ENCODE measurements at regions not wholly inside any gene's neighbourhood (a gene's known extent, or its start where the extent isn't known, plus 50 kb on each side); places are given as distances from the start of the nearest gene placed in this dataset.
A peak's percentile ranks its signal among the peaks of the same experiment; 100 is the strongest.
"Not testable (repeated sequence)": the region's sequence is repeated elsewhere in the genome, so short reads cannot be mapped to it uniquely, and the experiment has no call there.

DNA sequence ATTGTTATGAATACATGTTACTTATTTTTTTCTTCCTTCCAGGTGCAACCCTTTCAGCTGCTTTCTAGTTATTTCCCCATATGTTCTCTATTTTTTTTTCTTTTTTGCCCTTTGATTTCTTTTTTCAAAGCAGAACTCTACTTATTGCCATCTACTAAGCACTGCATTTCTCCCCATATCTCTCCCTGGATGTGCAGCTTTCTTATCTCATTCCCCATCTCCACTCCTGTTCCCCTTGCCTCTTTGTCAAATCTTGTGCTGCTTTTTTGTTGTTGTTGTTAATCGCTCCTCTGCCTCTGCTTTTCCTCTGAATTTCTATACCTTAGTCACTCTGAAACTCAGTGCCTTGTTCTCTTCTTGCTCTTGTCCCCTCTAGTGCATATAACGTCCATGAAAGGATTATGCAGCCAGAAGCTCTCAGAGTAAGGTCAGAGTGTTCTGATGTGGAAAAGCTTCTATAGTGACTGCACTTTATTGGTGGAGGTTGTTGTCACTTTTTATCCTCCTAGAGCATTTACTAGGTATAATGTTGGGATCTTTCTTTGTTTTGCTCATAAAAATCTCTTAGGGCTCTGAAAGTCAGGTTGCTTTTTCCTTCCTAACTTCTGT lies 51.1 kb upstream of the JADE1 start:
- no peak for DNase-seq

GRCh38 chr4:128757712-128758111 lies 51.8 kb upstream of the JADE1 start:
- DNase-seq = no peak

DNA sequence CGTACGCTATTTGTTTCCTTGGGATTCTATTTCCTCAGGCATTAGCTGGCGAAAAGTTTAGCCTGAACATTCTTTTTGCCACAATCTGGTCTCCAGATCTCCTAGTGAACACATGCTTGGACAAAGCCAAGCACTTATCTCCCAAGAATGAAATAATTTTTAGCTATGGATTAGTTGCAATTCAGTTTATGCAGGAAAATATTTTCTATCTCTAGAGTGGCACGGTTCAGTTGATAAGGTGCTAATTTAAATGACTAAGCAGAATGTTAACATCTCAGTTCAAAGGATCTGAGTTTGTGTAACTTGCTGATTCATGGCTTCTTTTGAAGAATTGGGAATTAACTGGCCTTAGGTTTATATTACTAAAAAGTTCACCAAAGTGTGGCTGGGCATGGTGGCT lies 58.1 kb upstream of the JADE1 start:
- DNase-seq = no peak

DNA sequence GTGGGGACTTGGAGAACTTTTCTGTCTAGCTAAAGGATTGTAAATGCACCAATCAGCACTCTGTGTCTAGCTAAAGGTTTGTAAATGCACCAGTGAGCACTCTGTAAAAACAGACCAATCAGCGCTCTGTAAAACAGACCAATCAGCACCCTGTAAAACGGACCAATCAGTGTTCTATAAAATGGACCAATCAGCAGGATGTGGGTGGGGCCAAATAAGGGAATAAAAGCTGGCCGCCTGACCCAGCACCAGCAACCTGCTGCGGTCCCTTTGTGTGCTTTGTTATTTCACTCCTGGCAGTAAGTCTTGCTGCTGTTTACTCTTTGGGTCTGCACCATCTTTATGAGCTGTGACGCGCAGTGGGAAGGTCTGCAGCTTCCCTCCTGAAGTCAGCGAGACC lies 67.8 kb upstream of the JADE1 start:
- DNase-seq = not testable (repeated sequence)

- no peak for DNase-seq
These were observed 72.4 kb upstream of the JADE1 start for GRCh38 chr4:128737098-128737513.

DNA sequence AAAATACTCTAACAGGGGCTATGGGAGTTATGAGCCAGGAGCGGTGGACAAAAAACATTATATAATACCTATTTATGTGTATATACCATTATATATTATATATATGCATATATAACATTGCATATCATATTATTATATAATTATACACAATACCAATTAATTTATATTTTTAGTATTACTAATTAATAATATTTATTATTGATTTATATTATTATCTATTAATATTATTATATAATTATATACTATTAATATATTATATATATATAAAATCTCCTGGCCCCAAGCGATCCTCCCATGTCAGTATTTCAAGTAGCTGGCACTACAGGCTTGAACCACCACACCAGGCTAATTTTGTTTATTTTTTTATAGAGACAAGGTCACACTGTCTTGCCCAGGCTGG lies 73.8 kb upstream of the JADE1 start:
- DNase-seq = no peak

DNA sequence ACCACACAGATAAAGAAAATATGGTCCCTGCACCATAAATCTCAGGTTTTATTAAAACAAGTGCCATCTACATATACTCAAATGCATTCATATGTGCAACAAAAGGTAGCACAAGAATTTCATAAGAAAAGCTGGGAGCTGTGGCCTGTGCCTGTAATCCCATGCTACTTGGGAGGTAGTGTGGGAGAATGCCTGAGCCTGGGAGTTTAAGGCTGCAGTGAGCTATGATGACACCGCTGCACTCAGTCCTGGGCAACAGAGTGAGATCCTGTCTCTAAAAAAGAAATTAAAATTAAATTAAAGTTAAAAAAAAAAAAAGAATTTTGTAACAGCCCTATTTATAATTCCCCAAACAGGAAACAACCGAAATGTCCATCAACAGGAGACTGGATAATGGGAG lies 81.3 kb upstream of the JADE1 start:
- DNase-seq = no peak

- no peak for DNase-seq
These were observed 81.8 kb upstream of the JADE1 start for GRCh38 chr4:128727658-128728057.

GRCh38 chr4:128725405-128726055 lies 84.0 kb upstream of the JADE1 start:
- no peak for DNase-seq

DNA sequence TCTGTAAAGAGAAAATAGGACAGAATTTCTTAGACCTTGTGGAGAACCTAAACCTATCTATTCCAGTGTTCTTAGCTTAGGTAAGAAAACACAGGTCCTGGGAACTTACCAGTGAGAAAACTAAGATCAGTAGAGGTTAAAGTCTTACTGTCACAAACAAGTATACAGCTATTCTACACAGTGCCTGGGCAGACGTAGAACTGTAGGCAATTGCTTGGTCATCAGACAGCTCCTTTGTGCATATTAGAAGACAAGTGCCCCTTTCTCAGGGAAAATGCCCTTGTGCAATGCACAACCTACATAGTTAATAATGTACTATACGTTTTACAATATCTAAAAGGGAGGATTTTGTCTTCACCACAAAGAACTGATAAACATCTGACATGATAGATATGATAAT lies 86.6 kb upstream of the JADE1 start:
- DNase-seq = no peak

GRCh38 chr4:128721896-128722295 lies 87.6 kb upstream of the JADE1 start:
- no peak for DNase-seq

- no peak for DNase-seq
These were observed 89.2 kb upstream of the JADE1 start for GRCh38 chr4:128720270-128720669.

- no peak for DNase-seq
These were observed 90.7 kb upstream of the JADE1 start for GRCh38 chr4:128718768-128719167.

DNA sequence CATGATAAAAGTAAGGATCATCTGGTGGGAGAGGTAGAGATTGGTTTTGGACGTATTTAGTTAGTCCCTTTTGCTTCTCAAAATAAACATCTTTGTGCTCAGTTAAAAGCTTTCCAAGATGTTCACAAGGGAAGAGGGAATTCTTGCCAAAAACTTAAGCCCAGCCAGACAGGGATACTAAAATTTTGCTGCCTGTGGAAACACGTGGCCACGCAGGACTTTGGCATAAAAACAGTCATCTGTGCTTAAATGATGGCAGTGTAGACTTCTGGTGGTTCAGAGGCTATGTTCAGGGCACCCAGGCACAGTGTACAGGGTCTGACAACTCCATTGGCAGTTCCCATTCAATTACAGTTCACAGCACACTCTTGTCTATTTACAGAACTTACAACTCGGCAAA lies 93.2 kb upstream of the JADE1 start:
- no peak for DNase-seq

DNA sequence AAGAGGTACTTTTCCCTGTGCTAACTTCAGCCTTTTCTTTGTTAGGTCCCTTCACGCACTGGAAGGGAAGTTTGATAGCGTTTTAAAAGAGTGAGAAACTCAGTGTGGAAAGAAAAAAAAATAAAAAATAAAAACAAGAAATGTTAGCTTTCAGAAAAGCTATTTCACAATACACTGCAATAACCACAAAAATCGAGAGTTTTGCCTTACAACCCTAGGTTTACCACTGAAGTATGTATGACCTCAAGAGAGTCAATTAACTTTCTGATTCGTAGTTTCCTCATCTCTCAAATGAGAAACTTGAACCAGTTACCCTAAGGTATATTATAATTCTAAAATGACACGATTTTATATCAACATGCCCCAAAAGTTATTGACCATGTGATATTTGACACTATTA lies 93.9 kb upstream of the JADE1 start:
- peak; percentile 6 for DNase-seq

- no peak for DNase-seq
These were observed 98.1 kb upstream of the JADE1 start for GRCh38 chr4:128711361-128711760.

GRCh38 chr4:128709268-128709667 lies 100.2 kb upstream of the JADE1 start:
- DNase-seq = no peak

- DNase-seq = no peak
These were observed 101.6 kb upstream of the JADE1 start for GRCh38 chr4:128707864-128708263.

GRCh38 chr4:128703948-128704347 lies 105.6 kb upstream of the JADE1 start:
- no peak for DNase-seq

DNA sequence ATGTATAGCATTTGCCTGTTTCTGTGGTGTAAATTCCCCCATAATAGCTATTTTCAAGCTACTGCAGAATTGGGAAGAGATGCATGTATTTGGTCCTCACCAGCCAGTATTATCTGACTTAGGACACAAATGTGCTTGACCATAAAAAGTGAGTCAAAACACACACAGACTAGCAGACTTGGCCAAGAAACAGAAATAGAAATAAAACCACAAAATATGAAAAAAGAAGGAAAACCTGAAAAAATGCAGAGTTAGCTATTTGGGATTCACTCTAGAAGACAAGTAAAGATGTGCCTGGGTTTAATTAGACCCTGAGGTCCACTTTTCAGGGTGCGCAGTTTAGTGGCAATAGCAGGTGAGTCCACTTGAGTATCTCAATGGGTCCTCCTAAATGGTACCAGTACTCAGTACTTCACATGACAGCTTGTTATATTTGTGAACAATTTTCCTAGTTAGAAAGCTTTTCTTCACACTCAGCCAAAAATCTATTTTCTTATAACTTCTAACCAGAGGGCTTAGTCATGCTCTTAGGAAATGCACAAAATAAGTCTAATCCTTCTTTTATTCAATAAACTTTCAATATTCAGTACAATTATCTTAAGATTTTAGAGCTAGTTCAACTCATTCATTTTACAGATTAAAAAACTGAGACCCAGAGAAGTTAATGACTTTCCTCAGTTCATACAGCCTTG lies 108.7 kb upstream of the JADE1 start:
- no peak for DNase-seq

DNA sequence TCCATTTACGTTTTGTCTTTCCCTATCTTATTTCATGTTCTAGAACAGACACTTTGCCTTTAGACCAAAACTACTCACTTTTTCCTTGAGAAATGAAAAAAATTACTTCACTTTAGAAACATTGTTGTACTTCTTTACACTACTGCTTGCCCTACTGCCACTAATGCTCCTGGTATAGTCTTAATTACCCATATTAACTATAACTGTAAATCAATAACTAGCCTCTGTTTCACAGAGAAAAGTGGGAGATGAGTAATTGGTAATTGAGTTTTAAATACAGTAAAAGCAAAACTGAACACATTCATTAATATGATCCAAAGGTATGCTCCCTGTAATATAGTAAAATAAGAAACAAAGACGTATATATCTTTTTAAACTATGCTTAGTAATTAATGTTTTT lies 111.1 kb upstream of the JADE1 start:
- no peak for DNase-seq

DNA sequence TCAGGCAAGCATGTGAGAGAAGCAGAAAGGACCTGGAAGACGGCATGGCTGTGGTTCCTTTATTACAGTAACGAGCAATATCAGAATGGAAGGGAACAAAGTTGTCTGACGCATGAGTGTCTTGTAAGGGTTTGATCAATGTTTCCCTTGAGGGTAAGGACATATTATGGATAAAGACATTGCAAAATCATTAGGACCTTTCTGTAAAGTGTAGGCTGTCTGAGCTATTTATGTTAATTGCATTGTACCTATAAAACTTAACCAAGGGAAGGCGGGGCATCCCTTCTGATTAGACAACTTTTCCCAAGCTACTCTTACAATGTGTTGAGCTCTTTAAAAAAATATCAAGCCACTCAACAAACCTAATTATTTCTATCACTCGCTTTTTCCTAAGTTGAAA lies 112.2 kb upstream of the JADE1 start:
- no peak for DNase-seq

DNA sequence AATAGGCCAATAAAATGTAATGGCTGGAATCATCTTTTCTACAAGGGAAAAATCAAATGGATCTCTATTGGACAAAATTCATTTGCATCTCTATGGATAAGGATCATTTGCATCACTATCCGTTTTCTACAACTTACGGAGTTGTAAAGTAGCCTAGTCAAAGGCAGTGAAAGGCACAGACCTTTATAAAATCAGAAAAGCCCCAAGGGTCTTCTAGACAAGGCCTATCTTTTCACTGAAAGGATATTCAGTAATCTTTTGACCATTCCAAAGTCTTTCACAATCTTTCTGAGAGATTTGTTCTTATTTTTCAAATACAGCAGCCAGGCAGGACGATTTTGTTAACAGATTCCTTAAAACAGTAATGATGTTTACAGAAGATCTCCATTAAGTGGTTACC lies 119.5 kb upstream of the JADE1 start:
- no peak for DNase-seq

DNA sequence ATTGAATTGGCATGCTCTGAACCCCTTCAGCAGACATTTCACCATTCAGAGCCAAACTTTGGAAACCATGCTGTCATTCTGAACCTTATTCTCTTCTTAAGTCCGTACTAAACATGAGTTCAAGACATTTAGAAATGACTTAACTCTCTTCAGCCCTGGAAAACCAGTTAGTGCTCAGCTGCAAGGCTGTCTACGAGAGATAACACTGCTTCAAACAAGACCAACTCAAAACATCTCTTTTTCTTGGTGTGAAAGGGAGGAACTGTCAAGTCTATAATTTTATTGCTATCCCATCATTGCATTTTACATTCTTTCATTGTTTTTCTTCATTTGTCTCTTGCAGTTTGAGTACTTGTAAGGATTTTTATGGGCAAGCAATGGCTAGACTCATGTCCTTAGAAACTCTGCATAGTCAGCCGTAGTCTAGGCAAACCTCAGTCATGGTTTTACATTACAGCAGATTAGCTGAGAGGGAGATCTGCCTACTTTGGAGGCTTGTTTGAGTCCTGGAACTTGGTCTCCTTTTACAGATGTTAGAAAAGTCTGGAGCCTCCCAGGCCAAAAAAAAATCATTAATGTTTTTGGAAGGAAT lies 120.6 kb upstream of the JADE1 start:
- no peak for DNase-seq
